ENCODE measurements at regions not wholly inside any gene's neighbourhood (a gene's known extent, or its start where the extent isn't known, plus 50 kb on each side); places are given as distances from the start of the nearest gene placed in this dataset.

DNA sequence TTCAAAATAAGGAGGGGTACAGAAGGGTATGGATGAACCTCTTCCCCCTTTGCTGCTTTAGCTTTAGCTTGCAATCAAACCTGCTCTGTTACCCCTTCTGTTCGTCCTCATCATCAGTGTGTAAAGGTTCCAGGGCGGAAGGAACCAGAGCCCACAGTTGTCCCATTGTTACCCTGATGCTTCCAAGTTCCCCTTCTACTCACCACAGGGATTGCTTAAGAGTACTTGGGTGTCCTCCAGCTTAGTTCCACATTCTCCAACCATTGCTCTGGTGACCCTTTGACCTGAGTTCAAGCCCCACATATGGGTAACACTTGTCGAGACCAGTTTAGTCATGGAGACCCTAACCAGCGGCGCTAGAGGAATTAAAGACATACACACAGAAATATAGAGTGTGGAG, 1080.1 kb upstream of the ALCAM start:
- no peak for TF ChIP-seq CTCF (IDR thresholded peaks at IDR 0.05)
- no peak for TF ChIP-seq POLR2A (IDR thresholded peaks at IDR 0.05)
